ENCODE measurements at regions not wholly inside any gene's neighbourhood (a gene's known extent, or its start where the extent isn't known, plus 50 kb on each side); places are given as distances from the start of the nearest gene placed in this dataset.

DNA sequence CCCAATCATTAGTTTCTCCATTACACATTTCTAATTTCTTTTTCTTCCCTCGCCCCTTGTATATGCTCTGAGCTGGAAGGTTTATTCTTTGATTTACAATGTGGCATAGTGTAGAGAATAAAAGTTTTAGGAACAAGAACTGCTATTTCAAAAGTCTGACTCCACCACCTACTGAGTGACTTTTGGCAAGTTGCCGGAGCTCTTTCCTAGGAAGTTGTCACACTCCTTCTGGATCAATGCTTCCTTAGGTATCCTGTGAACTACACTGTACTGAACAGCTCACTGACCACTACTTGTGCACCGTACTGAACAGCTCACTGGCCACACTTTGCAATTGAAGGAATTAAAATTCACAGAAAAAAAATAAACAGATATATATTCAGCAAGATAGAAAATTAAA lies 458.2 kb downstream of the FRK start (continued):
- no peak for TF ChIP-seq RFX5 (IDR thresholded peaks at IDR 0.05; ENCODE audit: borderline replicate concordance, low read depth, low read length)
- no peak for TF ChIP-seq TEAD4 (IDR thresholded peaks at IDR 0.05; ENCODE audit: low read depth, low read length)
